ENCODE measurements at regions not wholly inside any gene's neighbourhood (a gene's known extent, or its start where the extent isn't known, plus 50 kb on each side); places are given as distances from the start of the nearest gene placed in this dataset.

DNA sequence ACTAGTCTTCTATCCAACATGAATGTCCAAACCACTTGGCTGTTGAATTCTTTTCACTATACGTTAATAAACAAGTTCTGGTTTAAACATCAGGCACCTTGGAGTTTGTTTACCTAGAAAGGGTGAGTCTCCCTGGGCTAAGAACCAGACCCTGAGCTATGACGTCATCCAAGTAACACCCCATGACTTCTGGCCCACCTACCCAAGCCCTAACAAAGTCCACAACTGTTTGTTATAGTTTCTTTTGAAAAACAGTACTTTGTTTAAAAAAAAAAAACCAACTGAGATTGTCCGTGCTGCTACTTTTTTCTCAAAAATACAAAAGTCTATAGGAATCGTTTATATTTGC lies 146.9 kb upstream of the BEND6 start:
- TF ChIP-seq, protein P1, sequence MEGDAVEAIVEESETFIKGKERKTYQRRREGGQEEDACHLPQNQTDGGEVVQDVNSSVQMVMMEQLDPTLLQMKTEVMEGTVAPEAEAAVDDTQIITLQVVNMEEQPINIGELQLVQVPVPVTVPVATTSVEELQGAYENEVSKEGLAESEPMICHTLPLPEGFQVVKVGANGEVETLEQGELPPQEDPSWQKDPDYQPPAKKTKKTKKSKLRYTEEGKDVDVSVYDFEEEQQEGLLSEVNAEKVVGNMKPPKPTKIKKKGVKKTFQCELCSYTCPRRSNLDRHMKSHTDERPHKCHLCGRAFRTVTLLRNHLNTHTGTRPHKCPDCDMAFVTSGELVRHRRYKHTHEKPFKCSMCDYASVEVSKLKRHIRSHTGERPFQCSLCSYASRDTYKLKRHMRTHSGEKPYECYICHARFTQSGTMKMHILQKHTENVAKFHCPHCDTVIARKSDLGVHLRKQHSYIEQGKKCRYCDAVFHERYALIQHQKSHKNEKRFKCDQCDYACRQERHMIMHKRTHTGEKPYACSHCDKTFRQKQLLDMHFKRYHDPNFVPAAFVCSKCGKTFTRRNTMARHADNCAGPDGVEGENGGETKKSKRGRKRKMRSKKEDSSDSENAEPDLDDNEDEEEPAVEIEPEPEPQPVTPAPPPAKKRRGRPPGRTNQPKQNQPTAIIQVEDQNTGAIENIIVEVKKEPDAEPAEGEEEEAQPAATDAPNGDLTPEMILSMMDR (IDR thresholded peaks at IDR 0.05), result no peak
- TF ChIP-seq POLR2A (IDR thresholded peaks at IDR 0.05) (no peak), POLR2AphosphoS5 (IDR thresholded peaks at IDR 0.05) (no peak)
